Kidney (tissue), 13 donors: ENCODE measurements at regions not wholly inside any gene's neighbourhood (a gene's known extent, or its start where the extent isn't known, plus 50 kb on each side); places are given as distances from the start of the nearest gene placed in this dataset.

ENCODE experiments used
- DNase-seq, 5 donors: peaks; one replicate each; pipeline ENCODE4 v3.0.0-alpha.2; 2013 to 2020
- FAIRE-seq: peaks from 2 replicates; lab custom pipeline; 2012; peaks lifted over from hg19 to GRCh38; lab: Jason Lieb, UNC
- H3K27ac ChIP-seq, 2 donors: one replicate each; pipeline ENCODE4 v1.7.0; 2013; ENCODE audit warnings: low read depth in 2 of 2, low read length in 2 of 2, inconsistent platforms in 1 of 2
- H3K27me3 ChIP-seq: one replicate; pipeline ENCODE4 v1.7.1; 2013; ENCODE audit warnings: low read length, inconsistent platforms; ENCODE audit not compliant: control insufficient read depth, insufficient read depth
- H3K36me3 ChIP-seq, 3 donors: one replicate each; pipeline versions ENCODE4 v1.7.0 to v1.7.1; 2013; ENCODE audit warnings: low read length in 3 of 3, control low read depth in 1 of 3, inconsistent platforms in 1 of 3; ENCODE audit not compliant: insufficient read depth in 3 of 3, control insufficient read depth in 2 of 3
- H3K4me1 ChIP-seq, 3 donors: one replicate each; pipeline versions ENCODE4 v1.7.0 to v1.7.1; 2013; ENCODE audit warnings: low read length in 3 of 3, inconsistent platforms in 1 of 3, low read depth in 1 of 3; ENCODE audit not compliant: control insufficient read depth in 2 of 3, insufficient read depth in 2 of 3
- H3K4me3 ChIP-seq, 3 donors: one replicate each; pipeline versions ENCODE4 v1.7.0 to v1.8.1; 2013; ENCODE audit warnings: low read length in 3 of 3, control low read depth in 1 of 3, inconsistent platforms in 1 of 3
- H3K9ac ChIP-seq, 3 donors: one replicate each; pipeline versions ENCODE4 v1.7.0 to v1.7.1; 2013; ENCODE audit warnings: low read length in 3 of 3, control low read depth in 1 of 3, inconsistent platforms in 1 of 3
- H3K9me3 ChIP-seq, 3 donors: one replicate each; pipeline versions ENCODE4 v1.7.0 to v1.7.1; 2013; ENCODE audit warnings: low read length in 3 of 3, control low read depth in 1 of 3, inconsistent platforms in 1 of 3; ENCODE audit not compliant: control insufficient read depth in 2 of 3, insufficient read depth in 1 of 3
- intact Hi-C: fragments of 100-400 bp; cut with DNase I; formaldehyde crosslinking; loops from one replicate; pipeline ENCODE4 v1.11.1; 2022
- TF ChIP-seq, protein P1 (sequence below): IDR thresholded peaks from 3 replicates; pipeline ENCODE4 v1.5.1; 2012; ENCODE audit warnings: mild to moderate bottlenecking, moderate library complexity, borderline replicate concordance; ENCODE audit not compliant: insufficient read depth; ENCODE audit errors: extremely low read depth
- donor health status: control.
- donor health status: control.
- donor health status: control.
- donor health status: control.
- donor health status: control.
- donor health status: DM: yes; HTN: yes; CAD: no.
- donor health status: Normal renal cell carcinoma (clear cell type).

DNA sequence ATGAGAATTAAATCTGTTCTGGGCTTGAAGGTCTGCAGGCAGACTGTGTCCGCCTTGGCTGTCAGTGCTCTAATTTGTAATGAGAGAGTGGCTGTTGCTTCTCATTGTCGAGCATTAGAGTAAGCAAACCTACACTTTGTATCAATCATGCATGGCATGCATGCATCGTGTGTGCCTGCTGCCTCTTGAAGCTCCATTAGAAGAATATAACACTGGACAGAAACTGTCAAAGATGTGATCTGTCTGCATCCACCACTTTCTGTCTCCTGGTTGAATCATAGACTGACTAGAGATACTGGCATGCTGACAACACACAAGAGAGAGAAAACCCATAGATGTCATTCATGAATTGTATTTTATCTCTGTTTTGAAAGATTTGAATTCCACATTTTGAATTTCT lies 275.0 kb upstream of the NXPH2 start:
- no peak overlapping the region for H3K4me3 ChIP-seq
- H3K27me3 ChIP-seq: no peaks in the 10 kb centered on the region
- H3K9ac ChIP-seq: no peak overlapping the region
- intact Hi-C loops: no loop called here
- DNase-seq (no peak), FAIRE-seq (no peak)
- no peaks in the 10 kb centered on the region for H3K9me3 ChIP-seq
- TF ChIP-seq, protein P1, sequence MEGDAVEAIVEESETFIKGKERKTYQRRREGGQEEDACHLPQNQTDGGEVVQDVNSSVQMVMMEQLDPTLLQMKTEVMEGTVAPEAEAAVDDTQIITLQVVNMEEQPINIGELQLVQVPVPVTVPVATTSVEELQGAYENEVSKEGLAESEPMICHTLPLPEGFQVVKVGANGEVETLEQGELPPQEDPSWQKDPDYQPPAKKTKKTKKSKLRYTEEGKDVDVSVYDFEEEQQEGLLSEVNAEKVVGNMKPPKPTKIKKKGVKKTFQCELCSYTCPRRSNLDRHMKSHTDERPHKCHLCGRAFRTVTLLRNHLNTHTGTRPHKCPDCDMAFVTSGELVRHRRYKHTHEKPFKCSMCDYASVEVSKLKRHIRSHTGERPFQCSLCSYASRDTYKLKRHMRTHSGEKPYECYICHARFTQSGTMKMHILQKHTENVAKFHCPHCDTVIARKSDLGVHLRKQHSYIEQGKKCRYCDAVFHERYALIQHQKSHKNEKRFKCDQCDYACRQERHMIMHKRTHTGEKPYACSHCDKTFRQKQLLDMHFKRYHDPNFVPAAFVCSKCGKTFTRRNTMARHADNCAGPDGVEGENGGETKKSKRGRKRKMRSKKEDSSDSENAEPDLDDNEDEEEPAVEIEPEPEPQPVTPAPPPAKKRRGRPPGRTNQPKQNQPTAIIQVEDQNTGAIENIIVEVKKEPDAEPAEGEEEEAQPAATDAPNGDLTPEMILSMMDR: no peak
- H3K4me1 ChIP-seq: no peaks in the 10 kb centered on the region
- no peaks in the 10 kb centered on the region for H3K36me3 ChIP-seq
- no peak overlapping the region for H3K27ac ChIP-seq

DNA sequence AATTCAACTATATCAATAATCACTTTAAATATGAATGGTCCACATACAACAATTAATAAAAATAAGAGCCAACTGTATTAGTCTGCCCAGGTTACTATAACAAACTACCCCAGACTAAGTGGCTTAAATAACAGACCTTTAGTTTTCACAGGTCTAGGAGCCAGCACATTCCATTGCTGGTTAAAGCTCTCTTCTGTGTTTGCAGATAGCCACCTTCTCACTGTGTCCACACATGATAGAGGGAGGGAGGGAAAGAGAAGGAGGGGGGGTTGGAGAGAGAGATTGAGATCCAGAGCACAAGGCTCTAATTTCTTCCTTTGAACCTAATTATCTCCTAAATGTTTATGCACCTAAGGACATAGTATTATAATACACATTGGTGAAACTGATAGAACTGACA lies 267.8 kb upstream of the NXPH2 start:
- Histone ChIP-seq H3K9me3 (no peaks in the 10 kb centered on the region), H3K27ac (no peak overlapping the region), H3K4me1 (no peaks in the 10 kb centered on the region), H3K27me3 (no peaks in the 10 kb centered on the region), H3K36me3 (no peaks in the 10 kb centered on the region), H3K4me3 (no peak overlapping the region), H3K9ac (no peak overlapping the region)
- FAIRE-seq (no peak), DNase-seq (no peak)
- TF ChIP-seq, protein P1: no peak
- intact Hi-C loops: no loop called here

DNA sequence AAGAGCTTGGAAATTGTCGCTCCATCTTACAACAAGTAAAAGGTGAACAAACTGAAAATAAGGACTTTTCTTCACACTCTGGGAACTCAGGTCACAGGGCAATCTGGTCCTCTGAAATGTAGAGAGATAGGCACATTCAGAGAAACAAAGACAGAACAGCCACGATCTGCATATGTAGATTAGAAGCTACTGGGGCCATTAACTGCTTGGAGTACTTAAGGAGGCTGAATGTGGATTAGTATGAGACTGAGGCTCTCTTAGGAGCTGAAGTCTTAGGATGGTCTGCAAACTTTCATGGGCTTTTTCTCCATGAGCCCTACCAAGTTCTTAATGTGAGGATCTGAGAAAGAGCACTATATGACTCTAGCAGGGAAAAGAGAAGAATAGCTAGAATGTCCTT lies 265.3 kb upstream of the NXPH2 start:
- no peak overlapping the region for H3K4me3 ChIP-seq
- TF ChIP-seq, protein P1: no peak
- H3K9me3 ChIP-seq: no peaks in the 10 kb centered on the region
- DNase-seq: no peak
- no peak overlapping the region for H3K27ac ChIP-seq
- H3K36me3 ChIP-seq: no peaks in the 10 kb centered on the region
- no peaks in the 10 kb centered on the region for H3K4me1 ChIP-seq
- intact Hi-C loops: no loop called here
- FAIRE-seq: no peak
- no peak overlapping the region for H3K9ac ChIP-seq
- H3K27me3 ChIP-seq: no peaks in the 10 kb centered on the region

DNA sequence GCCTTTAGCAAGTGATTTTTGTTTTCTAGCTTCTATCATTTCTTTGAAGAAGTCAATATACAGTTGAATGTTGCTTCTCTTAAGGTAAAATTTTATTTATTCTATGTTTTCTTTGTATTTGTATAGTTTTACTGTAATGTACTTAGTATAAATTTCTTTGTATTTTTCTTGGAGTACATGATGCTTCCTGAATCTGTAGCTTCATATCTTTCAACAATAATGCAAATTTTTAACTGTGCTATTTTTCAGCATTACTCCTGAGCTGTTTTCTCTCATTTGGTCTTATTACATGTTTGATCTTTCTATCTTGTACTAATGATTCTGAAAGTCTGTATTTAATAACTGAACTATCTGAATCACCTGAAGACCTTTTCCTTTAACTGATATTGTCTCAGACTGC lies 253.9 kb upstream of the NXPH2 start:
- H3K27me3 ChIP-seq: no peaks in the 10 kb centered on the region
- intact Hi-C loops: no loop called here
- H3K4me1 ChIP-seq: no peaks in the 10 kb centered on the region
- H3K9me3 ChIP-seq: no peaks in the 10 kb centered on the region
- H3K27ac ChIP-seq: no peak overlapping the region
- DNase-seq (no peak), FAIRE-seq (no peak)
- TF ChIP-seq, protein P1: no peak
- H3K36me3 ChIP-seq: no peaks in the 10 kb centered on the region
- H3K4me3 ChIP-seq: no peak overlapping the region
- no peak overlapping the region for H3K9ac ChIP-seq
